Ishikawa (cell line): ENCODE measurements at regions not wholly inside any gene's neighbourhood (a gene's known extent, or its start where the extent isn't known, plus 50 kb on each side); places are given as distances from the start of the nearest gene placed in this dataset.

ENCODE experiments used
- EP300 ChIP-seq: IDR thresholded peaks from 2 replicates; pipeline ENCODE4 v1.6.1; 2012; ENCODE audit warnings: borderline replicate concordance
- RAD21 ChIP-seq: IDR thresholded peaks from 2 replicates; pipeline ENCODE4 v1.6.1; 2012; ENCODE audit warnings: low read depth
- TAF1 ChIP-seq: IDR thresholded peaks from 2 replicates; pipeline ENCODE4 v1.6.1; 2012; ENCODE audit warnings: low read depth, mild to moderate bottlenecking
- TEAD4 ChIP-seq: IDR thresholded peaks from 2 replicates; pipeline ENCODE4 v1.6.1; 2012
- YY1 ChIP-seq: IDR thresholded peaks from 2 replicates; pipeline ENCODE4 v1.6.1; 2012; ENCODE audit warnings: low read depth
- ZBTB7A ChIP-seq: IDR thresholded peaks from 2 replicates; pipeline ENCODE4 v1.6.1; 2012; ENCODE audit warnings: low read depth

DNA sequence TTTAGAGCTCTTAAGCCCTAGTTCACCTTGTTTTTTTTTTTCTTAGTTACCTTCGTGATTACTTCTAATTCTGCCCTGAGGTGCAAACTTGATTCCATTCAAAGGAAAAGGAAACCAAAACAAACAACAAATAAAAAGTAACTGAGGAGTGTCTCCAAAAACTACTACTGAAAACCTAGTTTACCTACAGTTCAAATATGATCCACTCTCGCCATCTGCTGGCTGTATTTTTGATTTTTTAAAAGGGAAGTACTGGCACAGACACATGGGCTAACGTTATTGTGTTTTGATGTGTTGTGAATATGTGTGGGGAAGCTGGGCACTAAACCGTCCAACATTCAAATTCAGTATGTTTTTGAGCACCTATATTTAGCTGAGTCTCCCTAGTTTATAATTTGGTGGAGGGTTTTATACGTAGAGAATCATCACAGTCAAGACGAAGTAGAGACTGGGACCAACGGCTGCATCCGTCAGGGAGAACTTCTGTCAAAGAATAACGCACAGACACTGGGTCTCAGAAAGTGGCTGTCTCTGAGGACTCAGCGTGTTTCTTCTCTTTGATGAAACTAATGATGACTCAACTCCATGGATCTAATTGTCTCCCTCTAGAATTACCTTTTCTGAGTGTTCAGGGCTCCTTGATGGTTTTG, 373.5 kb upstream of the BTBD3 start:
- no peak for TF ChIP-seq ZBTB7A
- TF ChIP-seq TEAD4: no peak
- no peak for TF ChIP-seq TAF1
- no peak for TF ChIP-seq EP300
- no peak for TF ChIP-seq YY1
- peak; percentile 90 for TF ChIP-seq RAD21
